GM20000 (cell line): ENCODE measurements at regions not wholly inside any gene's neighbourhood (a gene's known extent, or its start where the extent isn't known, plus 50 kb on each side); places are given as distances from the start of the nearest gene placed in this dataset.

Experiments used
- DNase-seq: peaks from one replicate; pipeline ENCODE4 v3.0.0; 2012; ENCODE audit warnings: low spot score
- TF ChIP-seq, protein P1 (sequence below): IDR thresholded peaks from 2 replicates; pipeline ENCODE4 v1.5.1; 2012; ENCODE audit warnings: mild to moderate bottlenecking, control low read depth; ENCODE audit errors: extremely low read depth, missing control alignments

DNA sequence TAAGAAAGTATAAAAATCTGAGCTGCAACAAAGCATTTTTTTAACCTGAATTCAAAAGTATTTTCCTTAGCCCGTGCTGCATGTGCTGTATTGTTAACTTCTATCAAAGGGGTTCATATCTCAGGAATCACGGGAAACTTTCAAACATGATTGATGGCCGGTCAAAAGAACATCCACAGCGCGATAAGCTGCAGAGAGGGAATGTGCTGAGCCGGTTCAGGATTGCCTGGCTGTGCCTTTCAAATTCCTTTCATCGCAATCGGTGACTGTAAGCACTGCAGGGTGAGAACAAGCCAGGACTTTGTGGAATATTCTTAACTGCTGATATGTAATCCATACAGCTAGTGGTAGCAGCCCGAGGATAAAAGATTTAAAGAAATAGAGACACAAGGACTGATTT, 210.9 kb upstream of the NOCT start:
- no peak for DNase-seq
- TF ChIP-seq, protein P1, sequence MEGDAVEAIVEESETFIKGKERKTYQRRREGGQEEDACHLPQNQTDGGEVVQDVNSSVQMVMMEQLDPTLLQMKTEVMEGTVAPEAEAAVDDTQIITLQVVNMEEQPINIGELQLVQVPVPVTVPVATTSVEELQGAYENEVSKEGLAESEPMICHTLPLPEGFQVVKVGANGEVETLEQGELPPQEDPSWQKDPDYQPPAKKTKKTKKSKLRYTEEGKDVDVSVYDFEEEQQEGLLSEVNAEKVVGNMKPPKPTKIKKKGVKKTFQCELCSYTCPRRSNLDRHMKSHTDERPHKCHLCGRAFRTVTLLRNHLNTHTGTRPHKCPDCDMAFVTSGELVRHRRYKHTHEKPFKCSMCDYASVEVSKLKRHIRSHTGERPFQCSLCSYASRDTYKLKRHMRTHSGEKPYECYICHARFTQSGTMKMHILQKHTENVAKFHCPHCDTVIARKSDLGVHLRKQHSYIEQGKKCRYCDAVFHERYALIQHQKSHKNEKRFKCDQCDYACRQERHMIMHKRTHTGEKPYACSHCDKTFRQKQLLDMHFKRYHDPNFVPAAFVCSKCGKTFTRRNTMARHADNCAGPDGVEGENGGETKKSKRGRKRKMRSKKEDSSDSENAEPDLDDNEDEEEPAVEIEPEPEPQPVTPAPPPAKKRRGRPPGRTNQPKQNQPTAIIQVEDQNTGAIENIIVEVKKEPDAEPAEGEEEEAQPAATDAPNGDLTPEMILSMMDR, result no peak

DNA sequence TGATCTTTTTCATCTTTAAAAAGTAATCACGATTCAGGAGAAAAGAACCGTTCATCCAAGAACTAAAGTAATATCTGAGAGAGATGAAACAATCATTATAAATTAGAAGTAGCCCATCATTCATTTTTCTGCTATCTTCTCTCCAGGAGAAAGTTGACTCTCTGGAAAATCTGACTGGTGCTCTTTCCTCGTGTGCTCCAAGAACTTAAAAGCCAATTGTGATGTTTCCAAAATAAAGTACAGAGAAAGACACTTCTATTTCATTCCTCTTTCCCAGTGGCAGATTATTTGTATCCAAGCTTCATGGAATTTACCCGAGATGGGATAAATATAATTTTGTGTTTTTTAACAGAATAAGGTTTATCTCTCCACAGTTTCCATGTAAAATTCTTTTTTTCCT, 212.5 kb upstream of the NOCT start:
- no peak for DNase-seq
- TF ChIP-seq, protein P1, result no peak

DNA sequence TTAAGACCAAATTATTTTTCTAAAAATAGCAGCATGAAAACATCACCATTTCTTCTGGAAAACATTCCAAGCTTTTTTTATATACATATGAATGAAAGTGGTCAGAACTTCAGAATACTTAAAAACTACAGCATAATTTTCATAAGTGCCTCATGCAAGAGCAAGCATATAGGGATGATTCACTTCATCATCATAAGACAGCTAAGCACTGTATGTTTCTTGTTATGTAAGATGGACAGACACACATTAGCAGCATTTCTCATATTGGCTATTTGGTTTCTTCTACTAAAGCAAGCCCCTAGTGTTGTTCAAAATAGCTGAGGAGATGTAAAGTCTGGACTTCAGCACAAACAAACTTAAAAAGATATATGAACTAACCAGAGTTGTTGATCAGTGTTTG, 213.1 kb upstream of the NOCT start:
- TF ChIP-seq, protein P1, result no peak
- DNase-seq, result no peak

DNA sequence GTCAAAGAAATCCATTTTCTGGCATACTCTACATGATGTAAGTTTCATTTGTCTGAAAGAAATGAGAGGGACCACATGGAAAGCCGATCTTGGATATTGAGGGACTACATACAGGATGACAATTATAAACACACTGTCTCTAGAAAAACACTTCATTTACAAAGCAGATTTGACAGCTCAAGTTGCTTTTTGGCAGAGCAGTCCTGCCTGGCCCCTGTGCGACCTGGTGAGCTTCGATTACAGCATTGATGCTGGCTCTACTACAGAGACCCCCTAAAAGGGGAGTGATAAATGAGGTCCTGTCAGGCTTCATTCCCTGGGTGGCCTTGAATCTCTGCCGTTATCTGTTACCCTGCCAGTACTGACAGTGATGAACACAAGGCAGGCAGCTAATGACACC, 215.2 kb upstream of the NOCT start:
- TF ChIP-seq, protein P1, result no peak
- DNase-seq, result no peak

DNA sequence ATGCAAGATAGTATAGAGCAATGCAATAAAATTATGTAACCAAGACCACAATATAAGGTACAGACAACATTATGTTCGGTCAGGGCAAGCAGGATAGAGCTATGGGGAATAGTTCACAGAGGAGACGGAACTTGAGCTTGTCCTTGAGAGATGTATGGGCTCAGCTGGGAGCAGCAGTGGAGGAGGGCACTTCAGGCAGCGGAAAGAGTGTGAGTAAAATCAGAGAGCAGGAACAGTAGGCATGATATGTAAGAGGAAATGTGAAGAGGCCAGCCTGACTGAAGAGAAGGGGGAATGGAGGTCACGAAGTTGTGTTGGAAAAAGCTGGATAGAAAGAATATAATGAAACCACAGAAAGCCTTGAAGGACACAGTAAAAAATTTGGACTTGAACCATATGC, 217.2 kb upstream of the NOCT start:
- TF ChIP-seq, protein P1, result no peak
- no peak for DNase-seq

DNA sequence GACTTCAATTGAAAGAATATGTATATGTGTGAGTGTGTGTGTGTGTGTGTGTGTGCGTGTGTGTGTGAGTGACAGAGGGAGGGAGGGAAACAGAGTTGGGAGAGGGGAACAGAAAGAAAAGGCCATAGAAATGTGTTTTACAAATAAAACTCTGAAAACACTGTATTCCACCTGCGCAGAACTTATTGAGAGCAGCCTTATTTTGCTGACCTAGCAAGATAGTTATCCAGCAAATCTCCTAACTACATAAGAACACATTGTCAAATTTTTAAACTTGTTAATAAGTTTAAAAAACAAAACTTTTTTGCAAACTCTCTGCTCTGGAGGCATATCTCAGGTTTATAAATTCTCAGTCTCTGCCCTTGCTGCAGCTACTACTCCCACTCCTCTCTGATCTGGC, 217.9 kb upstream of the NOCT start:
- TF ChIP-seq, protein P1, result no peak
- DNase-seq, result no peak

DNA sequence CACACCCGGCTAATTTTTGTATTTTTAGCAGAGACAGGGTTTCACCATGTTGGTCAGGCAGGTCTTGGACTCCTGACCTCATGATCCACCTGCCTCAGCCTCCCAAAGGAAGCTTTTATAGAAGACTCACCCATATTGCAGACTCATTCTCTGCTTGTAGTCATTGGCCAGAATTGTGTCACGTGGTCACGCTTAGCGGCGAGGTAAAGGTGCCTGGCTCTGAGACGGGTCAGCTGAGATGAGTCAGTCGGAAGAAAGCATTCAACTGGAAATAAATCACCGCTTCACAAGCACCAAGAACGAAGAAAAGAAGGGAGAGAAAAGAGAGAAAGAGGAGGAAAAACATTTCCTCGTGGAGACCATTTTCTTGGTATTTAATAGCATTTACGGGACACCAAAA, 218.8 kb upstream of the NOCT start:
- no peak for DNase-seq
- TF ChIP-seq, protein P1, result no peak
